PFSK-1 (cell line): ENCODE measurements at regions not wholly inside any gene's neighbourhood (a gene's known extent, or its start where the extent isn't known, plus 50 kb on each side); places are given as distances from the start of the nearest gene placed in this dataset.

Experiments used
- FOXP2 ChIP-seq: optimal IDR thresholded peaks from 2 replicates; pipeline ENCODE3; 2011; ENCODE audit warnings: borderline replicate concordance, control low read depth, inconsistent platforms; ENCODE audit not compliant: insufficient read depth; ENCODE audit errors: extremely low read length, extremely low read depth
- POLR2AphosphoS5 ChIP-seq: IDR thresholded peaks from 2 replicates; pipeline ENCODE4 v1.6.1; 2012; ENCODE audit warnings: low read depth, mild to moderate bottlenecking, control low read depth, low read length, moderate library complexity
- REST ChIP-seq, 2 experiments: IDR thresholded peaks; 2 replicates each; pipeline versions ENCODE4 v1.6.1 to v1.8.0; 2011 to 2012; ENCODE audit warnings: low read depth in 2 of 2, low read length in 2 of 2, control low read depth in 1 of 2, inconsistent platforms in 1 of 2, mild to moderate bottlenecking in 1 of 2, moderate library complexity in 1 of 2; ENCODE audit not compliant: insufficient read depth in 1 of 2
- SIN3A ChIP-seq: IDR thresholded peaks from 2 replicates; pipeline ENCODE4 v1.6.1; 2012; ENCODE audit warnings: mild to moderate bottlenecking, low read length, moderate library complexity, borderline replicate concordance; ENCODE audit not compliant: insufficient read depth
- TAF1 ChIP-seq: IDR thresholded peaks from 2 replicates; pipeline ENCODE4 v1.6.1; 2012; ENCODE audit warnings: low read length, control low read depth, borderline replicate concordance; ENCODE audit not compliant: insufficient read depth

GRCh38 chr5:164876793-164877192, 1371.4 kb downstream of the MAT2B start:
- TF ChIP-seq SIN3A (no peak), FOXP2 (no peak), POLR2AphosphoS5 (no peak), TAF1 (no peak), REST (IDR thresholded peaks at IDR 0.05; ENCODE audit: insufficient read depth in 1 of 2, low read depth in 2 of 2, low read length in 2 of 2) (no peak)

GRCh38 chr5:164881442-164881841, 1376.0 kb downstream of the MAT2B start:
- no peak for TF ChIP-seq TAF1
- no peak for TF ChIP-seq REST (IDR thresholded peaks at IDR 0.05; ENCODE audit: insufficient read depth in 1 of 2, low read depth in 2 of 2, low read length in 2 of 2)
- TF ChIP-seq FOXP2 = no peak
- TF ChIP-seq SIN3A = no peak
- no peak for TF ChIP-seq POLR2AphosphoS5

GRCh38 chr5:164885179-164885578, 1379.8 kb downstream of the MAT2B start:
- TF ChIP-seq TAF1 (no peak), REST (IDR thresholded peaks at IDR 0.05; ENCODE audit: insufficient read depth in 1 of 2, low read depth in 2 of 2, low read length in 2 of 2) (no peak), POLR2AphosphoS5 (no peak), FOXP2 (no peak), SIN3A (no peak)

GRCh38 chr5:164893071-164893470, 1387.7 kb downstream of the MAT2B start:
- TF ChIP-seq POLR2AphosphoS5 (no peak), REST (IDR thresholded peaks at IDR 0.05; ENCODE audit: insufficient read depth in 1 of 2, low read depth in 2 of 2, low read length in 2 of 2) (no peak)

GRCh38 chr5:164898705-164899104, 1393.3 kb downstream of the MAT2B start:
- TF ChIP-seq REST (IDR thresholded peaks at IDR 0.05; ENCODE audit: insufficient read depth in 1 of 2, low read depth in 2 of 2, low read length in 2 of 2) = no peak
- TF ChIP-seq SIN3A = no peak
- TF ChIP-seq TAF1 = no peak
- TF ChIP-seq POLR2AphosphoS5 = no peak
- TF ChIP-seq FOXP2 = no peak
